ENCODE measurements at regions not wholly inside any gene's neighbourhood (a gene's known extent, or its start where the extent isn't known, plus 50 kb on each side); places are given as distances from the start of the nearest gene placed in this dataset.

- no peaks in the 10 kb centered on the region for H4K20me1 ChIP-seq (ENCODE audit: control insufficient read depth, insufficient read depth, low read depth, low read length)
- H3K4me2 ChIP-seq (ENCODE audit: low read length): no peak overlapping the region
- H3K9me3 ChIP-seq (ENCODE audit: control insufficient read depth, insufficient read depth, low read length): no peaks in the 10 kb centered on the region; the same call in 1 of the 2 replicates
- H3K9me2 ChIP-seq (replicated peaks; ENCODE audit: control insufficient read depth, low read length): no peaks in the 10 kb centered on the region
- H3K4me3 ChIP-seq (ENCODE audit: low read length): no peak overlapping the region
- H3K79me2 ChIP-seq (ENCODE audit: control insufficient read depth, low read length): no peaks in the 10 kb centered on the region
- TF ChIP-seq EZH2phosphoT487 (IDR thresholded peaks at IDR 0.05; ENCODE audit: borderline replicate concordance, low read length): no peak
- TF ChIP-seq, protein P1, sequence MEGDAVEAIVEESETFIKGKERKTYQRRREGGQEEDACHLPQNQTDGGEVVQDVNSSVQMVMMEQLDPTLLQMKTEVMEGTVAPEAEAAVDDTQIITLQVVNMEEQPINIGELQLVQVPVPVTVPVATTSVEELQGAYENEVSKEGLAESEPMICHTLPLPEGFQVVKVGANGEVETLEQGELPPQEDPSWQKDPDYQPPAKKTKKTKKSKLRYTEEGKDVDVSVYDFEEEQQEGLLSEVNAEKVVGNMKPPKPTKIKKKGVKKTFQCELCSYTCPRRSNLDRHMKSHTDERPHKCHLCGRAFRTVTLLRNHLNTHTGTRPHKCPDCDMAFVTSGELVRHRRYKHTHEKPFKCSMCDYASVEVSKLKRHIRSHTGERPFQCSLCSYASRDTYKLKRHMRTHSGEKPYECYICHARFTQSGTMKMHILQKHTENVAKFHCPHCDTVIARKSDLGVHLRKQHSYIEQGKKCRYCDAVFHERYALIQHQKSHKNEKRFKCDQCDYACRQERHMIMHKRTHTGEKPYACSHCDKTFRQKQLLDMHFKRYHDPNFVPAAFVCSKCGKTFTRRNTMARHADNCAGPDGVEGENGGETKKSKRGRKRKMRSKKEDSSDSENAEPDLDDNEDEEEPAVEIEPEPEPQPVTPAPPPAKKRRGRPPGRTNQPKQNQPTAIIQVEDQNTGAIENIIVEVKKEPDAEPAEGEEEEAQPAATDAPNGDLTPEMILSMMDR (IDR thresholded peaks at IDR 0.05; ENCODE audit: low read depth, low read length, poor library complexity, severe bottlenecking): no peak
- H3K27ac ChIP-seq (ENCODE audit: low read depth, low read length): no peak overlapping the region
- no peaks in the 10 kb centered on the region for H3K36me3 ChIP-seq (ENCODE audit: control insufficient read depth, low read length)
- H3K27me3 ChIP-seq (ENCODE audit: control insufficient read depth, low read length): no peaks in the 10 kb centered on the region
- no peaks in the 10 kb centered on the region for H3F3A ChIP-seq (ENCODE audit: control insufficient read depth, insufficient read depth)
- H3K4me1 ChIP-seq (ENCODE audit: control insufficient read depth, low read length): peaks cover 8% of the 10 kb centered on the region
Measured at GRCh38 chr5:135279328-135279727, 119.7 kb downstream of the MACROH2A1 start.

GRCh38 chr5:135276151-135276550, 122.9 kb downstream of the MACROH2A1 start:
- TF ChIP-seq EZH2phosphoT487 (IDR thresholded peaks at IDR 0.05; ENCODE audit: borderline replicate concordance, low read length): no peak
- TF ChIP-seq, protein P1 (IDR thresholded peaks at IDR 0.05; ENCODE audit: low read depth, low read length, poor library complexity, severe bottlenecking): no peak
- Histone ChIP-seq H3K4me1 (ENCODE audit: control insufficient read depth, low read length) (no peaks in the 10 kb centered on the region), H3K27me3 (ENCODE audit: control insufficient read depth, low read length) (no peaks in the 10 kb centered on the region), H4K20me1 (ENCODE audit: control insufficient read depth, insufficient read depth, low read depth, low read length) (no peaks in the 10 kb centered on the region), H3K4me3 (ENCODE audit: low read length) (no peak overlapping the region), H3K9me3 (ENCODE audit: control insufficient read depth, insufficient read depth, low read length) (no peaks in the 10 kb centered on the region), H3K9me2 (replicated peaks; ENCODE audit: control insufficient read depth, low read length) (no peaks in the 10 kb centered on the region), H3K79me2 (ENCODE audit: control insufficient read depth, low read length) (no peaks in the 10 kb centered on the region), H3K4me2 (ENCODE audit: low read length) (no peak overlapping the region), H3F3A (ENCODE audit: control insufficient read depth, insufficient read depth) (no peaks in the 10 kb centered on the region), H3K36me3 (ENCODE audit: control insufficient read depth, low read length) (no peaks in the 10 kb centered on the region), H3K27ac (ENCODE audit: low read depth, low read length) (no peak overlapping the region)

DNA sequence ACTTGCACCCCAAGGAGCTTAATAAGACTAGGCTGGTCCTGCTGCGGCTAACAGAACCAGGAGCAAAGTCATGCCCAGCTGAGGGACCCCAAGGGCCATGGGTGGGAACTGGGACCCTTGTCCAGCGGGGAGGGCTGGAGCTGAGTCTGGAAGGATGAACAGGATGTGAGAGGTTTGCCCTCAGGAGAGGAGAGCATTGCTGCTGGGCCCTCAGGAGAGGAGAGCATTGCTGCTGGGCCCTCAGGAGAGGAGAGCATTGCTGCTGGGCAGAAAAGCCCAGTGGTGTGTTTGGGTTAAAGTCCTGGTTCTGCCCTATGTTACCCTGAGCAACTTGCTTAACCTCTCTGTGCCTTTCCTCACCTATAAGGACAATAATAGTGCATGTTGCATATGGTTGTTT, 125.8 kb downstream of the MACROH2A1 start:
- Histone ChIP-seq H3K36me3 (ENCODE audit: control insufficient read depth, low read length) (no peaks in the 10 kb centered on the region), H4K20me1 (ENCODE audit: control insufficient read depth, insufficient read depth, low read depth, low read length) (no peaks in the 10 kb centered on the region), H3K4me2 (ENCODE audit: low read length) (no peak overlapping the region), H3K4me3 (ENCODE audit: low read length) (no peak overlapping the region), H3K4me1 (ENCODE audit: control insufficient read depth, low read length) (no peaks in the 10 kb centered on the region), H3K79me2 (ENCODE audit: control insufficient read depth, low read length) (no peaks in the 10 kb centered on the region), H3K9me3 (ENCODE audit: control insufficient read depth, insufficient read depth, low read length) (no peaks in the 10 kb centered on the region), H3K27ac (ENCODE audit: low read depth, low read length) (no peak overlapping the region), H3F3A (ENCODE audit: control insufficient read depth, insufficient read depth) (no peaks in the 10 kb centered on the region), H3K9me2 (replicated peaks; ENCODE audit: control insufficient read depth, low read length) (no peaks in the 10 kb centered on the region), H3K27me3 (ENCODE audit: control insufficient read depth, low read length) (no peaks in the 10 kb centered on the region)
- TF ChIP-seq EZH2phosphoT487 (IDR thresholded peaks at IDR 0.05; ENCODE audit: borderline replicate concordance, low read length): no peak
- TF ChIP-seq, protein P1 (IDR thresholded peaks at IDR 0.05; ENCODE audit: low read depth, low read length, poor library complexity, severe bottlenecking): no peak
